Epidermal melanocyte (primary cell): ENCODE measurements at regions not wholly inside any gene's neighbourhood (a gene's known extent, or its start where the extent isn't known, plus 50 kb on each side); places are given as distances from the start of the nearest gene placed in this dataset.
"Not testable (repeated sequence)": the region's sequence is repeated elsewhere in the genome, so short reads cannot be mapped to it uniquely, and the experiment has no call there.

ENCODE experiments used
- DNase-seq: peaks from one replicate; pipeline ENCODE4 v3.0.0; 2011; ENCODE audit warnings: low spot score; ENCODE audit not compliant: insufficient read length

GRCh38 chr4:86478151-86478550, 116.0 kb upstream of the PTPN13 start:
- DNase-seq: not testable (repeated sequence)

GRCh38 chr4:86481440-86481839, 112.7 kb upstream of the PTPN13 start:
- no peak for DNase-seq

GRCh38 chr4:86482306-86483172, 111.6 kb upstream of the PTPN13 start:
- no peak for DNase-seq

GRCh38 chr4:86483173-86483490, 111.0 kb upstream of the PTPN13 start:
- no peak for DNase-seq

GRCh38 chr4:86483773-86484172, 110.3 kb upstream of the PTPN13 start:
- DNase-seq: no peak

- DNase-seq: no peak
These were observed 109.9 kb upstream of the PTPN13 start for GRCh38 chr4:86484241-86484640.

GRCh38 chr4:86487738-86488348, 106.3 kb upstream of the PTPN13 start:
- DNase-seq: no peak

- no peak for DNase-seq
These were observed 100.7 kb upstream of the PTPN13 start for GRCh38 chr4:86493460-86493859.

- no peak for DNase-seq
These were observed 97.7 kb upstream of the PTPN13 start for GRCh38 chr4:86496094-86497080.

- DNase-seq: no peak
These were observed 97.0 kb upstream of the PTPN13 start for GRCh38 chr4:86497131-86497530.

GRCh38 chr4:86497980-86498862, 95.9 kb upstream of the PTPN13 start:
- DNase-seq: no peak

GRCh38 chr4:86498863-86499166, 95.3 kb upstream of the PTPN13 start:
- DNase-seq: no peak

- no peak for DNase-seq
These were observed 93.6 kb upstream of the PTPN13 start for GRCh38 chr4:86500527-86500926.

- no peak for DNase-seq
These were observed 92.0 kb upstream of the PTPN13 start for GRCh38 chr4:86502081-86502480.

- DNase-seq: no peak
These were observed 87.5 kb upstream of the PTPN13 start for GRCh38 chr4:86506591-86506990.

GRCh38 chr4:86508436-86508835, 85.7 kb upstream of the PTPN13 start:
- no peak for DNase-seq

- no peak for DNase-seq
These were observed 82.5 kb upstream of the PTPN13 start for GRCh38 chr4:86511590-86511989.

- DNase-seq: no peak
These were observed 81.5 kb upstream of the PTPN13 start for GRCh38 chr4:86512631-86513030.

- not testable (repeated sequence) for DNase-seq
These were observed 78.2 kb upstream of the PTPN13 start for GRCh38 chr4:86515963-86516362.

GRCh38 chr4:86521373-86521969, 72.6 kb upstream of the PTPN13 start:
- no peak for DNase-seq

- no peak for DNase-seq
These were observed 71.8 kb upstream of the PTPN13 start for GRCh38 chr4:86522349-86522748.
